AG04450 (cell line): ENCODE measurements at regions not wholly inside any gene's neighbourhood (a gene's known extent, or its start where the extent isn't known, plus 50 kb on each side); places are given as distances from the start of the nearest gene placed in this dataset.

ENCODE experiments used
- CTCF ChIA-PET: fragments of 300-600, 350-600 bp; formaldehyde crosslinking; extraction: SDS; loops from one replicate; lab custom pipeline; 2022; ENCODE audit warnings: antibody characterized with exemption, inconsistent platforms; lab: Charles Lee
- POLR2A ChIA-PET: fragments of 350-600 bp; formaldehyde crosslinking; extraction: SDS; loops from one replicate; lab custom pipeline; 2021; ENCODE audit warnings: antibody characterized with exemption, inconsistent platforms; lab: Yijun Ruan, JAX
- DNase-seq: peaks from one replicate; pipeline ENCODE4 v3.0.0-alpha.2; 2011; ENCODE audit warnings: low read depth, low spot score
- H3K27ac ChIP-seq: one replicate; pipeline ENCODE4 v1.5.1; 2012; ENCODE audit warnings: low read depth, low read length, control low read depth
- H3K27me3 ChIP-seq: one replicate; pipeline ENCODE4 v1.6.0; 2012; ENCODE audit warnings: low read length; ENCODE audit not compliant: control insufficient read depth, insufficient read depth
- H3K4me3 ChIP-seq: 2 replicates; pipeline ENCODE4 v1.5.1; 2011; ENCODE audit warnings: mild to moderate bottlenecking, low read depth, low read length, control low read depth
- H3K9me3 ChIP-seq: 2 replicates; pipeline ENCODE4 v1.5.1; 2012; ENCODE audit warnings: low read length; ENCODE audit not compliant: control insufficient read depth, insufficient read depth
- CTCF ChIP-seq: IDR thresholded peaks from 2 replicates; pipeline ENCODE4 v1.5.1; 2011; ENCODE audit warnings: low read depth, low read length, control low read depth, inconsistent platforms

- no peak for DNase-seq
- POLR2A ChIA-PET = no interaction called here
- H3K27ac ChIP-seq = no peak overlapping the region
- no peaks in the 10 kb centered on the region for H3K27me3 ChIP-seq
- TF ChIP-seq CTCF = no peak
- H3K4me3 ChIP-seq = no peak overlapping the region
- CTCF ChIA-PET = no interaction called here
- H3K9me3 ChIP-seq = no peaks in the 10 kb centered on the region
Measured at GRCh38 chr12:41959271-41959670, 185.4 kb downstream of the GXYLT1 start.

GRCh38 chr12:41956353-41956752 lies 188.3 kb downstream of the GXYLT1 start:
- Histone ChIP-seq H3K9me3 (no peaks in the 10 kb centered on the region), H3K27ac (no peak overlapping the region), H3K27me3 (no peaks in the 10 kb centered on the region), H3K4me3 (no peak overlapping the region)
- no peak for DNase-seq
- no peak for TF ChIP-seq CTCF
- ChIA-PET CTCF (no interaction called here), POLR2A (no interaction called here)

GRCh38 chr12:41950455-41950854 lies 194.2 kb downstream of the GXYLT1 start:
- ChIA-PET POLR2A (no interaction called here), CTCF (no interaction called here)
- Histone ChIP-seq H3K27me3 (peaks cover 2% of the 10 kb centered on the region), H3K9me3 (peaks cover 5% of the 10 kb centered on the region), H3K4me3 (no peak overlapping the region), H3K27ac (no peak overlapping the region)
- DNase-seq = no peak
- TF ChIP-seq CTCF = no peak

GRCh38 chr12:41946106-41946505 lies 198.6 kb downstream of the GXYLT1 start:
- Histone ChIP-seq H3K27ac (no peak overlapping the region), H3K9me3 (peaks cover 5% of the 10 kb centered on the region), H3K27me3 (peaks cover 2% of the 10 kb centered on the region), H3K4me3 (no peak overlapping the region)
- ChIA-PET POLR2A (no interaction called here), CTCF (no interaction called here)
- no peak for TF ChIP-seq CTCF
- no peak for DNase-seq

GRCh38 chr12:41944216-41944615 lies 200.5 kb downstream of the GXYLT1 start:
- POLR2A ChIA-PET = no interaction called here
- Histone ChIP-seq H3K27ac (no peak overlapping the region), H3K9me3 (peaks cover 5% of the 10 kb centered on the region), H3K27me3 (peaks cover 2% of the 10 kb centered on the region), H3K4me3 (no peak overlapping the region)
- no peak for DNase-seq
- TF ChIP-seq CTCF = no peak
- CTCF ChIA-PET = interaction anchor here (0.5 kb wide), 1 partner anchor 1836 kb away, joined by 3 read pairs; no protein-coding TSS in a partner anchor
